Nephron (organoid): ENCODE measurements at regions not wholly inside any gene's neighbourhood (a gene's known extent, or its start where the extent isn't known, plus 50 kb on each side); places are given as distances from the start of the nearest gene placed in this dataset.

Experiments
- H3K27ac Mint-ChIP-seq, 3 experiments: 2 replicates each; pipeline ENCODE4 v1.8.0; 2020; ENCODE audit warnings: mixed read lengths in 3 of 3, mild to moderate bottlenecking in 2 of 3, moderate library complexity in 1 of 3
- H3K27me3 Mint-ChIP-seq: 2 replicates; pipeline ENCODE4 v1.8.0; 2021; ENCODE audit warnings: low read depth, mild to moderate bottlenecking, moderate library complexity, mixed read lengths
- H3K36me3 Mint-ChIP-seq: 2 replicates; pipeline ENCODE4 v1.8.0; 2020; ENCODE audit warnings: low read depth, mixed read lengths
- H3K4me1 Mint-ChIP-seq: 2 replicates; pipeline ENCODE4 v1.8.0; 2020; ENCODE audit warnings: mixed read lengths
- H3K4me3 Mint-ChIP-seq, 3 experiments: 2 replicates each; pipeline ENCODE4 v1.8.0; 2020; ENCODE audit warnings: mild to moderate bottlenecking in 3 of 3, mixed read lengths in 3 of 3, moderate library complexity in 2 of 3
- H3K9me3 Mint-ChIP-seq: 2 replicates; pipeline ENCODE4 v1.8.0; 2020; ENCODE audit warnings: mixed read lengths
- CTCF ChIP-seq, 3 experiments: fragments of 200-600 bp; sonication (generic); IDR thresholded peaks; one replicate each; pipeline ENCODE4 v1.5.0; 2021; ENCODE audit warnings: antibody characterized with exemption in 3 of 3; ENCODE audit not compliant: unreplicated experiment in 3 of 3

GRCh38 chr3:180836766-180837165 lies 75.7 kb upstream of the FXR1 start:
- Mint-ChIP-seq H3K36me3 (no peaks in the 10 kb centered on the region), H3K4me1 (no peaks in the 10 kb centered on the region), H3K27ac (no peak overlapping the region), H3K4me3 (no peak overlapping the region), H3K27me3 (no peaks in the 10 kb centered on the region), H3K9me3 (no peaks in the 10 kb centered on the region)
- TF ChIP-seq CTCF (IDR thresholded peaks at IDR 0.05; ENCODE audit: unreplicated experiment in 3 of 3) = no peak

- no peaks in the 10 kb centered on the region for H3K9me3 Mint-ChIP-seq
- no peak overlapping the region for H3K4me3 Mint-ChIP-seq
- TF ChIP-seq CTCF (IDR thresholded peaks at IDR 0.05; ENCODE audit: unreplicated experiment in 3 of 3) = no peak
- no peaks in the 10 kb centered on the region for H3K27me3 Mint-ChIP-seq
- H3K27ac Mint-ChIP-seq = no peak overlapping the region
- no peaks in the 10 kb centered on the region for H3K4me1 Mint-ChIP-seq
- H3K36me3 Mint-ChIP-seq = no peaks in the 10 kb centered on the region
Measured at GRCh38 chr3:180854887-180855286, 57.6 kb upstream of the FXR1 start.

GRCh38 chr3:180855364-180855763 lies 57.1 kb upstream of the FXR1 start:
- TF ChIP-seq CTCF (IDR thresholded peaks at IDR 0.05; ENCODE audit: unreplicated experiment in 3 of 3) = no peak
- Mint-ChIP-seq H3K27me3 (no peaks in the 10 kb centered on the region), H3K4me3 (no peak overlapping the region), H3K4me1 (no peaks in the 10 kb centered on the region), H3K27ac (no peak overlapping the region), H3K36me3 (no peaks in the 10 kb centered on the region), H3K9me3 (no peaks in the 10 kb centered on the region)

GRCh38 chr3:180855956-180856355 lies 56.5 kb upstream of the FXR1 start:
- no peak overlapping the region for H3K27ac Mint-ChIP-seq
- no peaks in the 10 kb centered on the region for H3K27me3 Mint-ChIP-seq
- no peak overlapping the region for H3K4me3 Mint-ChIP-seq
- H3K9me3 Mint-ChIP-seq = no peaks in the 10 kb centered on the region
- no peak for TF ChIP-seq CTCF (IDR thresholded peaks at IDR 0.05; ENCODE audit: unreplicated experiment in 3 of 3)
- no peaks in the 10 kb centered on the region for H3K4me1 Mint-ChIP-seq
- no peaks in the 10 kb centered on the region for H3K36me3 Mint-ChIP-seq

- Mint-ChIP-seq H3K27ac (no peak overlapping the region), H3K4me1 (no peaks in the 10 kb centered on the region), H3K36me3 (no peaks in the 10 kb centered on the region), H3K4me3 (no peak overlapping the region), H3K27me3 (no peaks in the 10 kb centered on the region), H3K9me3 (no peaks in the 10 kb centered on the region)
- TF ChIP-seq CTCF (IDR thresholded peaks at IDR 0.05; ENCODE audit: unreplicated experiment in 3 of 3) = no peak
Measured at GRCh38 chr3:180860180-180860858, 52.2 kb upstream of the FXR1 start.
